Spleen (tissue), 11 donors: ENCODE measurements at regions not wholly inside any gene's neighbourhood (a gene's known extent, or its start where the extent isn't known, plus 50 kb on each side); places are given as distances from the start of the nearest gene placed in this dataset.
A peak's percentile ranks its signal among the peaks of the same experiment; 100 is the strongest.

ENCODE experiments used
- DNase-seq: peaks from one replicate; pipeline ENCODE4 v3.0.0-alpha.2; 2020
- H3K27ac ChIP-seq, 8 donors: fragments of 200-600 bp; sonication (generic) in 7 of 8; 1 replicate in 4 of 8; 2 replicates in 4 of 8; pipeline versions ENCODE4 v1.5.0 to v1.8.0; 2016 to 2021; ENCODE audit warnings: inconsistent platforms in 4 of 8, mild to moderate bottlenecking in 4 of 8, moderate library complexity in 1 of 8
- H3K27me3 ChIP-seq, 7 donors: fragments of 200-600 bp; sonication (generic) in 6 of 7; replicated peaks in 1 of 7; 1 replicate in 4 of 7; 2 replicates in 3 of 7; pipeline versions ENCODE4 v1.5.0 to v1.8.0; 2016 to 2021; ENCODE audit warnings: inconsistent platforms in 3 of 7, mild to moderate bottlenecking in 1 of 7
- H3K36me3 ChIP-seq, 6 donors: fragments of 200-600 bp; sonication (generic) in 5 of 6; 1 replicate in 4 of 6; 2 replicates in 2 of 6; pipeline versions ENCODE4 v1.5.0 to v1.8.0; 2016 to 2021; ENCODE audit warnings: inconsistent platforms in 2 of 6
- H3K4me1 ChIP-seq, 6 donors: fragments of 200-600 bp; sonication (generic) in 5 of 6; 1 replicate in 3 of 6; 2 replicates in 3 of 6; pipeline versions ENCODE4 v1.5.0 to v1.8.0; 2016 to 2021; ENCODE audit warnings: inconsistent platforms in 3 of 6
- H3K4me3 ChIP-seq, 8 donors: fragments of 200-600 bp; sonication (generic) in 7 of 8; 1 replicate in 4 of 8; 2 replicates in 4 of 8; pipeline versions ENCODE4 v1.5.0 to v1.8.0; 2016 to 2021; ENCODE audit warnings: inconsistent platforms in 4 of 8, mild to moderate bottlenecking in 4 of 8, moderate library complexity in 2 of 8
- H3K9me3 ChIP-seq, 8 donors: fragments of 200-600 bp; sonication (generic) in 7 of 8; 1 replicate in 4 of 8; 2 replicates in 4 of 8; pipeline versions ENCODE4 v1.5.0 to v1.8.0; 2016 to 2021; ENCODE audit warnings: inconsistent platforms in 4 of 8
- CTCF ChIP-seq, 11 experiments: fragments of 200-600 bp in 7 of 11; fragments of 450-650 bp in 4 of 11; sonication (generic) in 4 of 11; IDR thresholded peaks in 8 of 11; conservative IDR thresholded peaks in 3 of 11; 1 replicate in 7 of 11; 2 replicates in 4 of 11; pipeline versions ENCODE4 v1.4.0 to v1.8.0; 2016 to 2021; ENCODE audit warnings: antibody characterized with exemption in 11 of 11, inconsistent platforms in 4 of 11, mild to moderate bottlenecking in 1 of 11
- POLR2A ChIP-seq, 3 donors: fragments of 450-650 bp; IDR thresholded peaks; one replicate each; pipeline ENCODE4 v1.5.1; 2017; ENCODE audit warnings: antibody characterized with exemption in 3 of 3, mild to moderate bottlenecking in 1 of 3
- POLR2AphosphoS5 ChIP-seq, 3 donors: sonication (generic); formaldehyde crosslinking; IDR thresholded peaks; one replicate each; pipeline ENCODE4 v1.5.1; 2017; ENCODE audit warnings: antibody characterized with exemption in 3 of 3
- WGBS, 5 donors: extraction: QIAGEN DNeasy Blood & Tissue Kit in 3 of 5; methylation state at CpG; one replicate each; pipeline versions ENCODE4 v1.1.5 to v1.1.7; 2013 to 2018; 5-methylcytosine and 5-hydroxymethylcytosine counted together
- intact Hi-C: fragments of 100-400 bp; cut with DNase I; formaldehyde crosslinking; loops from one replicate; pipeline ENCODE4 v1.15.0; 2023; ENCODE audit warnings: low total_unique reads
- donor health status: healthy with polysubstance abuse.
- donor health status: DM: no; HTN: no; CAD: no; lungs with moderate emphysema.
- donor health status: DM: no; HTN: no; CAD: no.
- donor health status: Bipolar disorder and iron deficiency.
- donor health status: healthy.
- donor health status: DM: no; HTN: no; CAD: no.
- donor health status: DM: yes; HTN: yes; CAD: no.

- 75 to 87% (median 83%) methylated on average over 11 of the region's 11 CpGs for WGBS, 5 donors
- Histone ChIP-seq H3K27me3 (no peaks in the 10 kb centered on the region), H3K4me1 (peaks cover 0 to 33% (median 6%) of the 10 kb centered on the region in 6 donors), H3K36me3 (no peaks in the 10 kb centered on the region), H3K9me3 (no peaks in the 10 kb centered on the region), H3K4me3 (no peak overlapping the region), H3K27ac (peak overlapping the region in 1 of 8 donors; percentile 15)
- no peak for TF ChIP-seq POLR2A (IDR thresholded peaks at IDR 0.05)
- no peak for TF ChIP-seq POLR2AphosphoS5 (IDR thresholded peaks at IDR 0.05)
- TF ChIP-seq CTCF (IDR thresholded peaks at IDR 0.05 in 8 of 11, conservative IDR thresholded peaks at IDR 0.05 in 3 of 11), result no peak
- intact Hi-C loops, result no loop called here
- no peak for DNase-seq
These were observed 178.0 kb upstream of the BMPER start for GRCh38 chr7:33727315-33727714.

- H3K4me3 ChIP-seq, result no peak overlapping the region
- 86 to 94% (median 90%) methylated on average over 16 of the region's 16 CpGs for WGBS, 5 donors
- peaks cover 0 to 33% (median 8%) of the 10 kb centered on the region in 6 donors for H3K4me1 ChIP-seq
- DNase-seq, result no peak
- intact Hi-C loops, result no loop called here
- H3K9me3 ChIP-seq, result no peaks in the 10 kb centered on the region
- no peaks in the 10 kb centered on the region for H3K36me3 ChIP-seq
- no peaks in the 10 kb centered on the region for H3K27me3 ChIP-seq
- no peak for TF ChIP-seq CTCF (IDR thresholded peaks at IDR 0.05 in 8 of 11, conservative IDR thresholded peaks at IDR 0.05 in 3 of 11)
- no peak for TF ChIP-seq POLR2AphosphoS5 (IDR thresholded peaks at IDR 0.05)
- TF ChIP-seq POLR2A (IDR thresholded peaks at IDR 0.05), result no peak
- H3K27ac ChIP-seq, result no peak overlapping the region
These were observed 176.3 kb upstream of the BMPER start for GRCh38 chr7:33728873-33729551.

GRCh38 chr7:33729726-33730125 is 175.6 kb upstream of the BMPER start:
- DNase-seq, result no peak
- Histone ChIP-seq H3K9me3 (no peaks in the 10 kb centered on the region), H3K36me3 (no peaks in the 10 kb centered on the region), H3K4me3 (no peak overlapping the region), H3K27me3 (no peaks in the 10 kb centered on the region), H3K4me1 (peaks cover 0 to 32% (median 8%) of the 10 kb centered on the region in 6 donors), H3K27ac (peak overlapping the region in 2 of 8 donors; percentile 58 to 68)
- TF ChIP-seq POLR2AphosphoS5 (IDR thresholded peaks at IDR 0.05) (no peak), POLR2A (IDR thresholded peaks at IDR 0.05) (no peak), CTCF (IDR thresholded peaks at IDR 0.05 in 8 of 11, conservative IDR thresholded peaks at IDR 0.05 in 3 of 11) (no peak)
- intact Hi-C loops, result no loop called here
- 42 to 63% (median 50%) methylated on average over 3 of the region's 3 CpGs for WGBS, 5 donors

GRCh38 chr7:33730958-33731357 is 174.4 kb upstream of the BMPER start:
- H3K27ac ChIP-seq, result peak overlapping the region in 4 of 8 donors; percentile 40 to 68 (median 56)
- intact Hi-C loops, result no loop called here
- DNase-seq, result no peak
- H3K4me1 ChIP-seq, result peaks cover 0 to 21% (median 7%) of the 10 kb centered on the region in 6 donors
- TF ChIP-seq POLR2AphosphoS5 (IDR thresholded peaks at IDR 0.05) (peak in 2 of 3 donors; percentile 50 to 68), CTCF (IDR thresholded peaks at IDR 0.05 in 8 of 11, conservative IDR thresholded peaks at IDR 0.05 in 3 of 11) (no peak), POLR2A (IDR thresholded peaks at IDR 0.05) (no peak)
- no peaks in the 10 kb centered on the region for H3K9me3 ChIP-seq
- no peaks in the 10 kb centered on the region for H3K27me3 ChIP-seq
- no peaks in the 10 kb centered on the region for H3K36me3 ChIP-seq
- WGBS, 5 donors, result 55 to 80% (median 68%) methylated on average over 4 of the region's 4 CpGs
- H3K4me3 ChIP-seq, result no peak overlapping the region
